Loucy (cell line): ENCODE measurements at regions not wholly inside any gene's neighbourhood (a gene's known extent, or its start where the extent isn't known, plus 50 kb on each side); places are given as distances from the start of the nearest gene placed in this dataset.

Experiments
- H2AFZ ChIP-seq: fragments of 200-600 bp; sonication (generic); 2 replicates; pipeline ENCODE4 v1.6.0; 2016; ENCODE audit warnings: antibody characterized with exemption, mild to moderate bottlenecking, low read length, moderate library complexity
- H3F3A ChIP-seq: fragments of 200-600 bp; 2 replicates; pipeline ENCODE4 v1.6.0; 2016; ENCODE audit warnings: antibody characterized with exemption, low read depth, mild to moderate bottlenecking
- H3K27me3 ChIP-seq: fragments of 200-600 bp; sonication (generic); 2 replicates; pipeline ENCODE4 v1.6.1; 2014; ENCODE audit warnings: low read length, mild to moderate bottlenecking; ENCODE audit not compliant: insufficient read depth, poor library complexity, severe bottlenecking
- H3K36me3 ChIP-seq: fragments of 200-600 bp; sonication (generic); 2 replicates; pipeline ENCODE4 v1.6.1; 2016; ENCODE audit warnings: low read length; ENCODE audit not compliant: insufficient read depth
- H3K4me1 ChIP-seq: fragments of 200-600 bp; sonication (generic); 2 replicates; pipeline ENCODE4 v1.5.1; 2014; ENCODE audit warnings: low read length, mild to moderate bottlenecking; ENCODE audit not compliant: insufficient read depth, poor library complexity, severe bottlenecking
- H3K4me2 ChIP-seq: fragments of 200-600 bp; sonication (generic); 2 replicates; pipeline ENCODE4 v1.6.0; 2014; ENCODE audit warnings: antibody characterized with exemption, low read length, low read depth, mild to moderate bottlenecking; ENCODE audit not compliant: poor library complexity, severe bottlenecking
- H3K4me3 ChIP-seq: fragments of 200-600 bp; sonication (generic); 2 replicates; pipeline ENCODE4 v1.5.1; 2014; ENCODE audit warnings: low read length, mild to moderate bottlenecking, mixed read lengths; ENCODE audit not compliant: poor library complexity, severe bottlenecking
- H3K79me2 ChIP-seq: fragments of 200-600 bp; sonication (generic); 2 replicates; pipeline ENCODE4 v1.6.1; 2014; ENCODE audit warnings: low read length; ENCODE audit not compliant: insufficient read depth
- H3K9ac ChIP-seq: fragments of 200-600 bp; sonication (generic); 2 replicates; pipeline ENCODE4 v1.6.0; 2014; ENCODE audit warnings: mild to moderate bottlenecking, low read depth, low read length, moderate library complexity; ENCODE audit not compliant: poor library complexity, severe bottlenecking
- H3K9me2 ChIP-seq: fragments of 200-600 bp; sonication (generic); replicated peaks from 2 replicates; pipeline ENCODE4 v1.6.1; 2016; ENCODE audit warnings: low read depth, low read length, mixed read lengths
- H3K9me3 ChIP-seq: fragments of 200-600 bp; sonication (generic); 2 replicates; pipeline ENCODE4 v1.6.1; 2014; ENCODE audit warnings: mild to moderate bottlenecking, antibody characterized with exemption, low read length, low read depth; ENCODE audit not compliant: insufficient read depth
- H4K20me1 ChIP-seq: fragments of 200-600 bp; sonication (generic); 2 replicates; pipeline ENCODE4 v1.6.0; 2014; ENCODE audit warnings: antibody characterized with exemption, low read length, mild to moderate bottlenecking; ENCODE audit not compliant: insufficient read depth, poor library complexity, severe bottlenecking
- CTCF ChIP-seq: fragments of 200-600 bp; sonication (generic); conservative IDR thresholded peaks from 2 replicates; pipeline ENCODE4 v1.5.1; 2014; ENCODE audit warnings: mild to moderate bottlenecking, antibody characterized with exemption, low read length
- EZH2phosphoT487 ChIP-seq: fragments of 200-600 bp; IDR thresholded peaks from 2 replicates; pipeline ENCODE4 v1.6.1; 2018; ENCODE audit warnings: antibody characterized with exemption, mild to moderate bottlenecking, moderate library complexity, borderline replicate concordance

- H3K9me2 ChIP-seq: no peaks in the 10 kb centered on the region
- H3K4me3 ChIP-seq: no peak overlapping the region
- no peaks in the 10 kb centered on the region for H3K36me3 ChIP-seq
- no peaks in the 10 kb centered on the region for H3K4me1 ChIP-seq
- no peaks in the 10 kb centered on the region for H4K20me1 ChIP-seq
- no peak overlapping the region for H3K4me2 ChIP-seq
- no peak overlapping the region for H2AFZ ChIP-seq
- H3K79me2 ChIP-seq: no peaks in the 10 kb centered on the region
- no peaks in the 10 kb centered on the region for H3F3A ChIP-seq
- H3K9me3 ChIP-seq: peaks cover 8% of the 10 kb centered on the region; the same call in 1 of the 2 replicates
- TF ChIP-seq CTCF (no peak), EZH2phosphoT487 (no peak)
- no peaks in the 10 kb centered on the region for H3K27me3 ChIP-seq
- H3K9ac ChIP-seq: no peak overlapping the region
Measured at GRCh38 chr6:169051371-169051770, 202.3 kb downstream of the THBS2 start.

GRCh38 chr6:169048865-169049205 lies 204.8 kb downstream of the THBS2 start:
- H3K4me2 ChIP-seq: no peak overlapping the region
- H3K9ac ChIP-seq: no peak overlapping the region
- no peaks in the 10 kb centered on the region for H3K4me1 ChIP-seq
- H3K79me2 ChIP-seq: no peaks in the 10 kb centered on the region
- no peaks in the 10 kb centered on the region for H3K27me3 ChIP-seq
- TF ChIP-seq CTCF: no peak
- no peak for TF ChIP-seq EZH2phosphoT487
- no peaks in the 10 kb centered on the region for H4K20me1 ChIP-seq
- H3K36me3 ChIP-seq: no peaks in the 10 kb centered on the region
- no peak overlapping the region for H3K4me3 ChIP-seq
- H3F3A ChIP-seq: no peaks in the 10 kb centered on the region
- no peak overlapping the region for H2AFZ ChIP-seq
- peaks cover 14% of the 10 kb centered on the region; the same call in 1 of the 2 replicates for H3K9me3 ChIP-seq
- H3K9me2 ChIP-seq: no peaks in the 10 kb centered on the region

- Histone ChIP-seq H3K27me3 (no peaks in the 10 kb centered on the region), H3K4me2 (no peak overlapping the region), H4K20me1 (no peaks in the 10 kb centered on the region), H3K79me2 (no peaks in the 10 kb centered on the region), H3K9me3 (peaks cover 14% of the 10 kb centered on the region; the same call in 1 of the 2 replicates), H3K4me1 (no peaks in the 10 kb centered on the region), H3K9ac (no peak overlapping the region), H3K9me2 (no peaks in the 10 kb centered on the region), H3F3A (no peaks in the 10 kb centered on the region), H3K4me3 (no peak overlapping the region), H3K36me3 (no peaks in the 10 kb centered on the region), H2AFZ (no peak overlapping the region)
- TF ChIP-seq CTCF (no peak), EZH2phosphoT487 (no peak)
Measured at GRCh38 chr6:169048185-169048864, 205.3 kb downstream of the THBS2 start.
